ENCODE measurements at regions not wholly inside any gene's neighbourhood (a gene's known extent, or its start where the extent isn't known, plus 50 kb on each side); places are given as distances from the start of the nearest gene placed in this dataset.

DNA sequence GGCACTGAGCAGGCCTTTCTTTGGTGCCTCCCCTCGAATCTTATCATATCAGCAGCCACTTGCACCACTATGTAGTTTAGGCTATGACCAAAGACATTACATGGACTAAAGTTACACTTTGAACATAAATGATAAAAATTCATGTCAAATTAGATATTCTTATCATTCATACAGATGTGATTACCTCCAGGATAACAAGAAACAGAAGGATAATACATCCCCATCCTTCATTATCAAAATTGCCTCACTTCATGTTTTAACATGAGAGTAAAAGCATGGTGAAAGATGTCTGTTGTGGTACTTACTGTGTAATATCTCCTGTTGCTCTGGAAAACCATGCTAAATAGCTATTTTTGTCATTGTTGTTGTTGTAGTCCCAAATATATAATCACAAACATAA, 230.8 kb upstream of the RND3 start (continued):
- TF ChIP-seq, protein P1, sequence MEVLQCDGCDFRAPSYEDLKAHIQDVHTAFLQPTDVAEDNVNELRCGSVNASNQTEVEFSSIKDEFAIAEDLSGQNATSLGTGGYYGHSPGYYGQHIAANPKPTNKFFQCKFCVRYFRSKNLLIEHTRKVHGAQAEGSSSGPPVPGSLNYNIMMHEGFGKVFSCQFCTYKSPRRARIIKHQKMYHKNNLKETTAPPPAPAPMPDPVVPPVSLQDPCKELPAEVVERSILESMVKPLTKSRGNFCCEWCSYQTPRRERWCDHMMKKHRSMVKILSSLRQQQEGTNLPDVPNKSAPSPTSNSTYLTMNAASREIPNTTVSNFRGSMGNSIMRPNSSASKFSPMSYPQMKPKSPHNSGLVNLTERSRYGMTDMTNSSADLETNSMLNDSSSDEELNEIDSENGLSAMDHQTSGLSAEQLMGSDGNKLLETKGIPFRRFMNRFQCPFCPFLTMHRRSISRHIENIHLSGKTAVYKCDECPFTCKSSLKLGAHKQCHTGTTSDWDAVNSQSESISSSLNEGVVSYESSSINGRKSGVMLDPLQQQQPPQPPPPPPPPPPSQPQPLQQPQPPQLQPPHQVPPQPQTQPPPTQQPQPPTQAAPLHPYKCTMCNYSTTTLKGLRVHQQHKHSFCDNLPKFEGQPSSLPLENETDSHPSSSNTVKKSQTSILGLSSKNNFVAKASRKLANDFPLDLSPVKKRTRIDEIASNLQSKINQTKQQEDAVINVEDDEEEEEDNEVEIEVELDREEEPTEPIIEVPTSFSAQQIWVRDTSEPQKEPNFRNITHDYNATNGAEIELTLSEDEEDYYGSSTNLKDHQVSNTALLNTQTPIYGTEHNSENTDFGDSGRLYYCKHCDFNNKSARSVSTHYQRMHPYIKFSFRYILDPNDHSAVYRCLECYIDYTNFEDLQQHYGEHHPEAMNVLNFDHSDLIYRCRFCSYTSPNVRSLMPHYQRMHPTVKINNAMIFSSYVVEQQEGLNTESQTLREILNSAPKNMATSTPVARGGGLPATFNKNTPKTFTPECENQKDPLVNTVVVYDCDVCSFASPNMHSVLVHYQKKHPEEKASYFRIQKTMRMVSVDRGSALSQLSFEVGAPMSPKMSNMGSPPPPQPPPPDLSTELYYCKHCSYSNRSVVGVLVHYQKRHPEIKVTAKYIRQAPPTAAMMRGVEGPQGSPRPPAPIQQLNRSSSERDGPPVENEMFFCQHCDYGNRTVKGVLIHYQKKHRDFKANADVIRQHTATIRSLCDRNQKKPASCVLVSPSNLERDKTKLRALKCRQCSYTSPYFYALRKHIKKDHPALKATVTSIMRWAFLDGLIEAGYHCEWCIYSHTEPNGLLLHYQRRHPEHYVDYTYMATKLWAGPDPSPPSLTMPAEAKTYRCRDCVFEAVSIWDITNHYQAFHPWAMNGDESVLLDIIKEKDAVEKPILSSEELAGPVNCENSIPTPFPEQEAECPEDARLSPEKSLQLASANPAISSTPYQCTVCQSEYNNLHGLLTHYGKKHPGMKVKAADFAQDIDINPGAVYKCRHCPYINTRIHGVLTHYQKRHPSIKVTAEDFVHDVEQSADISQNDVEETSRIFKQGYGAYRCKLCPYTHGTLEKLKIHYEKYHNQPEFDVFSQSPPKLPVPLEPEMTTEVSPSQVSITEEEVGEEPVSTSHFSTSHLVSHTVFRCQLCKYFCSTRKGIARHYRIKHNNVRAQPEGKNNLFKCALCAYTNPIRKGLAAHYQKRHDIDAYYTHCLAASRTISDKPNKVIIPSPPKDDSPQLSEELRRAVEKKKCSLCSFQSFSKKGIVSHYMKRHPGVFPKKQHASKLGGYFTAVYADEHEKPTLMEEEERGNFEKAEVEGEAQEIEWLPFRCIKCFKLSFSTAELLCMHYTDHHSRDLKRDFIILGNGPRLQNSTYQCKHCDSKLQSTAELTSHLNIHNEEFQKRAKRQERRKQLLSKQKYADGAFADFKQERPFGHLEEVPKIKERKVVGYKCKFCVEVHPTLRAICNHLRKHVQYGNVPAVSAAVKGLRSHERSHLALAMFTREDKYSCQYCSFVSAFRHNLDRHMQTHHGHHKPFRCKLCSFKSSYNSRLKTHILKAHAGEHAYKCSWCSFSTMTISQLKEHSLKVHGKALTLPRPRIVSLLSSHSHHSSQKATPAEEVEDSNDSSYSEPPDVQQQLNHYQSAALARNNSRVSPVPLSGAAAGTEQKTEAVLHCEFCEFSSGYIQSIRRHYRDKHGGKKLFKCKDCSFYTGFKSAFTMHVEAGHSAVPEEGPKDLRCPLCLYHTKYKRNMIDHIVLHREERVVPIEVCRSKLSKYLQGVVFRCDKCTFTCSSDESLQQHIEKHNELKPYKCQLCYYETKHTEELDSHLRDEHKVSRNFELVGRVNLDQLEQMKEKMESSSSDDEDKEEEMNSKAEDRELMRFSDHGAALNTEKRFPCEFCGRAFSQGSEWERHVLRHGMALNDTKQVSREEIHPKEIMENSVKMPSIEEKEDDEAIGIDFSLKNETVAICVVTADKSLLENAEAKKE (CRISPR knock-in tag; IDR thresholded peaks at IDR 0.05), result no peak
- TF ChIP-seq EZH2 (IDR thresholded peaks at IDR 0.05; ENCODE audit: low read depth, unreplicated experiment) (no peak), CTCF (conservative IDR thresholded peaks at IDR 0.05; ENCODE audit: low read depth in 2 of 2) (no peak), CREB1 (CRISPR knock-in tag; IDR thresholded peaks at IDR 0.05; ENCODE audit: low read depth) (no peak)

- ATAC-seq (no peak), DNase-seq (ENCODE audit: low spot score) (no peak)
- Histone ChIP-seq H3K27ac (ENCODE audit: low read depth) (no peak overlapping the region), H2AFZ (0 out of 2 replicates have a peak overlapping the region, but pooled peaks have one; percentile 2), H3K36me3 (ENCODE audit: insufficient read depth) (no peaks in the 10 kb centered on the region), H3K9me2 (ENCODE audit: insufficient read depth) (peaks cover 16% of the 10 kb centered on the region), H4K20me1 (replicated peaks; ENCODE audit: insufficient read depth) (no peaks in the 10 kb centered on the region), H3K27me3 (ENCODE audit: insufficient read depth) (no peaks in the 10 kb centered on the region), H3K4me1 (ENCODE audit: insufficient read depth) (no peaks in the 10 kb centered on the region; the same call in 1 of the 2 replicates), H3K4me3 (no peak overlapping the region), H3K79me2 (replicated peaks; ENCODE audit: insufficient read depth) (no peaks in the 10 kb centered on the region), H3F3A (replicated peaks; ENCODE audit: low read depth) (no peaks in the 10 kb centered on the region), H3K4me2 (no peak overlapping the region)
- H3K4me1 Mint-ChIP-seq, result peaks cover 11% of the 10 kb centered on the region
- H3K27ac Mint-ChIP-seq, result no peak overlapping the region
- H3K36me3 Mint-ChIP-seq (ENCODE audit: low read depth), result peaks cover 5% of the 10 kb centered on the region; the same call in 1 of the 3 replicates
- H3K27me3 Mint-ChIP-seq (ENCODE audit: insufficient read depth, low read depth, poor library complexity), result peaks cover 3% of the 10 kb centered on the region
- no peaks in the 10 kb centered on the region for H3K9me3 Mint-ChIP-seq
- H3K4me3 Mint-ChIP-seq, result no peak overlapping the region
- TF ChIP-seq ETS1 (IDR thresholded peaks at IDR 0.05) (no peak), ZNF114 (CRISPR knock-in tag; IDR thresholded peaks at IDR 0.05) (no peak), EZH2 (IDR thresholded peaks at IDR 0.05; ENCODE audit: low read depth, unreplicated experiment) (no peak), EZH2phosphoT487 (IDR thresholded peaks at IDR 0.05; ENCODE audit: unreplicated experiment) (no peak), STAT1 (IDR thresholded peaks at IDR 0.05; ENCODE audit: unreplicated experiment) (no peak), NANOG (IDR thresholded peaks at IDR 0.05; ENCODE audit: borderline replicate concordance) (no peak), CTCF (conservative IDR thresholded peaks at IDR 0.05; ENCODE audit: low read depth in 2 of 2) (no peak)
- TF ChIP-seq, protein P2, sequence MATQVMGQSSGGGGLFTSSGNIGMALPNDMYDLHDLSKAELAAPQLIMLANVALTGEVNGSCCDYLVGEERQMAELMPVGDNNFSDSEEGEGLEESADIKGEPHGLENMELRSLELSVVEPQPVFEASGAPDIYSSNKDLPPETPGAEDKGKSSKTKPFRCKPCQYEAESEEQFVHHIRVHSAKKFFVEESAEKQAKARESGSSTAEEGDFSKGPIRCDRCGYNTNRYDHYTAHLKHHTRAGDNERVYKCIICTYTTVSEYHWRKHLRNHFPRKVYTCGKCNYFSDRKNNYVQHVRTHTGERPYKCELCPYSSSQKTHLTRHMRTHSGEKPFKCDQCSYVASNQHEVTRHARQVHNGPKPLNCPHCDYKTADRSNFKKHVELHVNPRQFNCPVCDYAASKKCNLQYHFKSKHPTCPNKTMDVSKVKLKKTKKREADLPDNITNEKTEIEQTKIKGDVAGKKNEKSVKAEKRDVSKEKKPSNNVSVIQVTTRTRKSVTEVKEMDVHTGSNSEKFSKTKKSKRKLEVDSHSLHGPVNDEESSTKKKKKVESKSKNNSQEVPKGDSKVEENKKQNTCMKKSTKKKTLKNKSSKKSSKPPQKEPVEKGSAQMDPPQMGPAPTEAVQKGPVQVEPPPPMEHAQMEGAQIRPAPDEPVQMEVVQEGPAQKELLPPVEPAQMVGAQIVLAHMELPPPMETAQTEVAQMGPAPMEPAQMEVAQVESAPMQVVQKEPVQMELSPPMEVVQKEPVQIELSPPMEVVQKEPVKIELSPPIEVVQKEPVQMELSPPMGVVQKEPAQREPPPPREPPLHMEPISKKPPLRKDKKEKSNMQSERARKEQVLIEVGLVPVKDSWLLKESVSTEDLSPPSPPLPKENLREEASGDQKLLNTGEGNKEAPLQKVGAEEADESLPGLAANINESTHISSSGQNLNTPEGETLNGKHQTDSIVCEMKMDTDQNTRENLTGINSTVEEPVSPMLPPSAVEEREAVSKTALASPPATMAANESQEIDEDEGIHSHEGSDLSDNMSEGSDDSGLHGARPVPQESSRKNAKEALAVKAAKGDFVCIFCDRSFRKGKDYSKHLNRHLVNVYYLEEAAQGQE (IDR thresholded peaks at IDR 0.05; ENCODE audit: unreplicated experiment), result no peak
Observed at GRCh38 chr2:150716186-150716585, 228.7 kb upstream of the RND3 start.

Data from GM23338 (cell line).